ENCODE measurements at regions not wholly inside any gene's neighbourhood (a gene's known extent, or its start where the extent isn't known, plus 50 kb on each side); places are given as distances from the start of the nearest gene placed in this dataset.

GRCh38 chr5:6194261-6194875 is 184.0 kb downstream of the MED10 start:
- no peak for DNase-seq

- no peak for DNase-seq
Observed at GRCh38 chr5:6193310-6193709, 185.0 kb downstream of the MED10 start.

GRCh38 chr5:6190838-6191237 is 187.5 kb downstream of the MED10 start:
- DNase-seq, result no peak

GRCh38 chr5:6188976-6189375 is 189.4 kb downstream of the MED10 start:
- DNase-seq, result no peak

GRCh38 chr5:6188344-6188743 is 190.0 kb downstream of the MED10 start:
- no peak for DNase-seq

GRCh38 chr5:6187501-6187900 is 190.8 kb downstream of the MED10 start:
- DNase-seq, result no peak

- no peak for DNase-seq
Observed at GRCh38 chr5:6185574-6185973, 192.8 kb downstream of the MED10 start.

DNA sequence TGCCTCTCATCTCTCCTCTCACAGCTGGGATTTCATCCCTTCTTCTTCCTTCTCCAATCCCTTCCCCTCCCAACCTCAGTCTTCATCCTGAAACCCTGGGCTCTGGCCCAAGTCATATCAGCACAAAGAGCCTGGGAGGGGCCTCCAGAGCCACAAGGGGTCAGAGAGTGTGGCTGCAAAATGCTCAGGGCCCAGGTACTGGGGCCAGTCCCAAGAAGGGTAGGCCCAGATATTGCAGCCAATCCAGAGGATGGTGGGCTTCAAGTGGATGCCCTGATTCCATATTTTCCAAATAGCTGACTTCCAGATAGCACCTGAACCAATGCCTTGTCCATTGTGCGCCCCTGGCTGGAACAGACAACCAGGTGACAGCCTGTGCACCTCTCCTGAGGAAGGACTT is 193.9 kb downstream of the MED10 start:
- no peak for DNase-seq

GRCh38 chr5:6183391-6184390 is 194.7 kb downstream of the MED10 start:
- DNase-seq, result no peak

DNA sequence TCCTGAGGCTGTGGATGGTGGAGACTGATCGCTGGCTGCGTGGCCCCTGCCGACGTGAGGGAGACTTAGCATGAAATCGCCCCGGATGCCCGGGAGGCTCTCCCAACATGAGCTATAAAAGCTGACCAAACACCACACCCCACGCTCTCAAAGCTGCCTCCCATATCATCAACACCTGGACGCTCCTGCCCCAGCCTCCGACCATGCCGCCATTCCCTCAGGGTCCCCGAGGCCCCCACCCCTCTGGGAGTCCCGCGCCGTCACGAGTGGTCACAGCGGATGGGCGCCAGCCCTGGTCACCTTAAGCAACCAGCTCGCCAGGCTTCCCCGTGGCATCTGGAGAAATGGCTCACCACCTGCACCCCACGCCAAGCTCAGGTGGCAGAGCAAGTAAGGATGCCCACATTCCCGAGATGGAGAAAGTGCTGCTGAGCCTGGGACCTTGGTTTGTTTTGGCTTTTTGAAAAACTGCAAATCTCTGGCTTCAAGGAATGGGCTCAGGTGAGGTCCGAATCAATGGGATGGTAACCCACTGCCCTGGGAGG is 196.0 kb downstream of the MED10 start:
- no peak for DNase-seq

GRCh38 chr5:6181871-6182270 is 196.5 kb downstream of the MED10 start:
- DNase-seq, result no peak

- DNase-seq, result no peak
Observed at GRCh38 chr5:6181147-6181729, 197.1 kb downstream of the MED10 start.

DNA sequence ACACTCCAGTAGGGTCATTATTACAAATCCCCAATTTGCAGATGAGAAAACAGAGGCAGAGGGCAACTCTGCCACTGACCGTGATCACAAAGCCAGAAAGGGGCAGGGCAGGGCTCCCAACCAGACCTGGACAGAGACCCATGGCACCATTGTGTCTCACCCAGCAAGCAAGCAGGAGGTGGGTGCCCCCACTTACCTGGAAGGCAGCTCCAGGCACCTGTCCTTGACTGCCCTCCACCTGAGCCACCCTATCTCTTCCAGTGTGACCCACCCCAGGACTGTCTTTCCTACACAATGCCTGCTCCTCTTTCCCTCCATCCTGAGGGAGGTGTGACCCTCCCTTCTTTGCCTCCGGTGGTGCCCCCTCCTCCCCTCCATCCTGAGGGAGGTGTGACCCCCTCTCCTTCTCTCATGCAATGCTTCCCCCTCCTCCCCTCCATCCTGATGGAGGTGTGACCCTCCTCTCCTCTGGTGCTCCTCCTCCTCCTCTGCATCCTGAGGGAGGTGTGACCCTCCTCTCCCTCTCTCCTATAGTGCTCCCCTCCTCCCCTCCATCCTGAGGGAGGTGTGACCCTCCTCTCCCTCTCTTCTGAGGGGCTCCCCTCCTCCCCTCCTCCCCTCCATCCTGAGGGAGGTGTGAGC is 198.0 kb downstream of the MED10 start:
- DNase-seq, result no peak

GRCh38 chr5:6178846-6179532 is 199.4 kb downstream of the MED10 start:
- no peak for DNase-seq

DNA sequence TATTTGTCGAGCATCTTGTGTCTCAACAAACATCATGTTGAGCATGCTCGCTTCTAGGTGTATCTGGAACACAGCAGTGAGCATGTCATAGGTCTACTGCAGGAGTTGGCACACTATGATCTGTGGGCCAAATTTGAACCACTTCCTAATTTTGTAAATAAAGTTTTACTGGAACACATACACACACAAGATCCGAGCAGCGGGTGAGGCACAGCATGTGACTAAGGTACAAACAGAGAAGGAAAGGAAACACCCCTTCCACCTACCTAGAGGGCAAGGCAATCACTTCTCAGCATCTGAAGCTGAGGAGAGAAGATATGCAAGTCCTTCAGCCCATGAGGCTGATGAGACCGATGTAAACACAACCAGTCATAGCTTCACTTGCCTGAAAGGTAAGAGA is 200.4 kb downstream of the MED10 start:
- DNase-seq, result no peak

GRCh38 chr5:6176102-6176693 is 202.1 kb downstream of the MED10 start:
- no peak for DNase-seq

GRCh38 chr5:6175172-6175854 is 203.0 kb downstream of the MED10 start:
- no peak for DNase-seq

GRCh38 chr5:6169660-6170059 is 208.7 kb downstream of the MED10 start:
- no peak for DNase-seq

DNA sequence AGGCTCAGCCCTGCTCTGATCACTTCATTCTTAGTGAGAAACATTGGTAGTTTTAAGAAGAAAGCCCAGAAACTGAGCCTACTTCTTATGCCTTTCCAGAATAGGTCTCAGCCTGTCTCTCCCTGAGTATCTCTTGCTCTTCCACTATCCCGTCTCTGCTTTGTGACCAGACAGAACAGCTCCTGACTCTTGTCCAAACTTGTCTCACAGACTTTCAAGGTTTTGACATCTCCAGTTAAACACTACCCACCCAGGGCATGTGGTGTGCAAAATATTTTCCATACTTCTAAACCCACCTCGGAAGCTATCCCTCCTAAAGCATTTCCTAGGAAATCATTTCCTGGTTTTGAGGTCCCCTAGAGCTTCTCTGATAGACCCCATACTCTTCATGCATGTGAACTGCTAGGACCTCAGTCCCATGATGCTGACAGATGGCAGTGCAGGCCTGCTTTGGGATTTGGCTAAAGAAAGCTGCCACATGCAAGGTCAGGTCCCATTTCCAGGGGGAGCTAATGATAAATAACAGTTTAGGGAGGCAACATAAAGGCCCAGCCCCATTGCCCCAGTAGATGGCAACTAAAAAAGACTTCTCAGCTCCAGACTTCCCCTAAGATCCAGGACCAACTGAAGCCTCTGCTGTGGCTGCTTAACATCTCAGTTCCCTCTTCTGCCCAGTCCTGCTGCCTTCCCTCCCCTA is 211.5 kb downstream of the MED10 start:
- no peak for DNase-seq

- no peak for DNase-seq
Observed at GRCh38 chr5:6163913-6164312, 214.4 kb downstream of the MED10 start.

- DNase-seq, result no peak
Observed at GRCh38 chr5:6162175-6162574, 216.2 kb downstream of the MED10 start.
